GM18505 (cell line): ENCODE measurements at regions not wholly inside any gene's neighbourhood (a gene's known extent, or its start where the extent isn't known, plus 50 kb on each side); places are given as distances from the start of the nearest gene placed in this dataset.
"Not testable (repeated sequence)": the region's sequence is repeated elsewhere in the genome, so short reads cannot be mapped to it uniquely, and the experiment has no call there.

Experiments
- ATAC-seq: cut with Tn5 transposase; IDR thresholded peaks from one replicate; pipeline ENCODE4 v1.9.1; 2021; ENCODE audit not compliant: unreplicated experiment
- POLR2A ChIP-seq: IDR thresholded peaks from 4 replicates; pipeline ENCODE4 v1.6.1; 2011; ENCODE audit warnings: borderline replicate concordance; ENCODE audit not compliant: insufficient read depth, insufficient read length; ENCODE audit errors: extremely low read depth

DNA sequence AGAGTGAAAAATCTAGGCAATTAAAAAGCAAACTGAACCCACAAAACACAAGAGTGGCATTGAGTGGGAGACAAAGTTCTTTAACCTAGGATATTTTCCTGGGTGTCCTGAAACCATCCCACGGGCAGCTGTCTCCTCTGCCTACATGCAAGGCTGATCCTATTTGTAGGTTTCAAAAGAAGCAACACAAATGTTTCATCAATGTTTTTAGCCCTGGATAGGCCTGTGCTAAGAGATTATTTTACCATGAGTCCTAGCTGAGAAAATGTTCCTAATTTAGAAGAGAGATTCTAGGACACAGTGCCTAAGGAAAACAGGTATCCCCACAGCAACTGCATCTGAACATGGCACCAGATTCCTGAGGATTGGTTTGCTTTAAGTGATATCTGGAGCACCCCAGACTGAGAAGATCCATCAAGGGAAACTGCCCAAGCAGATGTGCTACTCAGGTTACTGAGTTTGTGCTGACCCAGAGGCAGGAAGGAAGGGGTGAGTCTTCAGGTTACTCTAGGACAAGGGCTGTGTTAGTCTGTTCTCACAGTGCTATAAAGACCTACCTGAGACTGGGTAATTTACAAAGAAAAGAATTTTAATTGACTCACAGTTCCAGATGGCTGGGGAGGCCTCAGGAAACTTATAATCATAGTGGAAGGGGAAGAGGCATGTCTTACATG lies 111.6 kb upstream of the UST start:
- ATAC-seq: no peak

DNA sequence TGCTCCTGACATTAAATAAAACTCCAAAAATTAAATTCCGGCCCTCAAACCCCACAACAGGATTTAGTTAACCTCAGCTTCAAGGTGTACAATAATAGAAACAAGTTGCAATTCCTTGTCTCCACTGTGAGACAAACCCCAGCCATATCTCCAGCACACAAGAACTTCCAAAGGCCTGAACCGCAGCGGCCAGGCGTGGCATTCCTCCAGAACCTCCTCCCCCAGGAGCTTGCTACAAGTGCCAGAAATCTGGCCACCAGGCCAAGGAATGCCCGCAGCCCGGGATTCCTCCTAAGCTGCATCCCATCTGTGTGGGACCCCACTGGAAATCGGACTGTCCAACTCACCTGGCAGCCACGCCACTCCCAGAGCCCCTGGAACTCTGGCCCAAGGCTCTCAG lies 105.0 kb upstream of the UST start:
- ATAC-seq: not testable (repeated sequence)

More for the DNA sequence above, 111.6 kb upstream of the UST start:
- no peak for TF ChIP-seq POLR2A

DNA sequence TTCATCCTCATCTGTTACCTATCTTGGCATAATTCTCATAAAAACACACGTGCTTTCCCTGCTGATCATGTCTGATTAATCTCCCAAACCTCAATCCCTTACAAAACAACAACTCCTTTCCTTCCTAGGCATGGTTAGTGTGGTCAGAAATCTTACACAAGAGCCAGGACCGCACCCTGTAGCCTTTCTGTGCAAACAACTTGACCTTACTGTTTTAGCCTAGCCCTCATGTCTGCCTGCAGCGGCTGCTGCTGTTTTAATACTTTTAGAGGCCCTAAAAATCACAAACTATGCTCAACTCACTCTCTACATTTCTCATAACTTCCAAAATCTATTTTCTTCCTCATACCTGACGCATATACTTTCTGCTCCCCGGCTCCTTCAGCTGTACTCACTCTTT lies 103.6 kb upstream of the UST start:
- ATAC-seq: not testable (repeated sequence)

DNA sequence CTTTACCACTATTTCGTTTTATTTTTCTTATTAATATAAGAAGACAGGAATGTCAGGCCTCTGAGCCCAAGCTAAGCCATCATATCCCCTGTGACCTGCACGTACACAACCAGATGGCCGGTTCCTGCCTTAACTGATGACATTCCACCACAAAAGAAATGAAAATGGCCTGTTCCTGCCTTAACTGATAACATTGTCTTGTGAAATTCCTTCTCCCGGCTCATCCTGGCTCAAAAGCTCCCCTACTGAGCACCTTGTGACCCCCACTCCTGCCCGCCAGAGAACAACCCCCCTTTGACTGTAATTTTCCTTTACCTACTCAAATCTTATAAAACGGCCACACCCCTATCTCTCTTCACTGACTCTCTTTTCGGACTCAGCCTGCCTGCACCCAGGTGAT lies 101.8 kb upstream of the UST start:
- ATAC-seq: not testable (repeated sequence)

DNA sequence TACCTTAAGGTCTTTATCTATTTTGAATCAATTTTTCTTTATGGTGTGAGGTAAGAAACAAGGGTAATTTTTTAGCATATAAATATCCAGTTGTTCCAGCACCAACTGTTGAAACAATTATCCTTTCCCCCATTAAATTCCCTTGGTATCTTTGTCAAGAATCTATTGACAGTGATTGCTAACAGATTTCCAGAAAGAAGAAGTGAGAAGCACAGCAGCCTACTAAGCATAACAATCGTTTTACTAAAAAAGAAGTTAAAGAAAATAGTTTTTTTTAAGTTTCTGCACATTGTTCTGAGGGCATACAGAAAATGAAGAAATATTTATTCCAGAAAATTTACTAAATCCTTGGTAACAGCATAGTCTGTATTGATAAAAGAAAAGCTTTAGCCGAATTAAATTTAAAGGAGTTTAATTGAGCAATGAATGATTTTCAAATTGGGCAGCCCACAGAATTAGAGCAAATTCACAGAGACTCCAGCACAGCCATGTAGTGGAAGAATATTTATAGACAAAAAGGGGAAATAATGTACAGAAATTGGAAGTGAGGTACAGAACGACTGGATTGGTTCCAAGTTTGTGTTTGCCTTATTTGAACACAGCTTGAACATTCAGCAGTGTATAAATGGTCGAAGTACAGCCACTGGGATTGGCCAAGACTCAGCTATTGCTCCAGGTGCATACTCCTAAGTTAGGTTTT lies 97.9 kb upstream of the UST start:
- TF ChIP-seq POLR2A: no peak
- ATAC-seq: no peak

DNA sequence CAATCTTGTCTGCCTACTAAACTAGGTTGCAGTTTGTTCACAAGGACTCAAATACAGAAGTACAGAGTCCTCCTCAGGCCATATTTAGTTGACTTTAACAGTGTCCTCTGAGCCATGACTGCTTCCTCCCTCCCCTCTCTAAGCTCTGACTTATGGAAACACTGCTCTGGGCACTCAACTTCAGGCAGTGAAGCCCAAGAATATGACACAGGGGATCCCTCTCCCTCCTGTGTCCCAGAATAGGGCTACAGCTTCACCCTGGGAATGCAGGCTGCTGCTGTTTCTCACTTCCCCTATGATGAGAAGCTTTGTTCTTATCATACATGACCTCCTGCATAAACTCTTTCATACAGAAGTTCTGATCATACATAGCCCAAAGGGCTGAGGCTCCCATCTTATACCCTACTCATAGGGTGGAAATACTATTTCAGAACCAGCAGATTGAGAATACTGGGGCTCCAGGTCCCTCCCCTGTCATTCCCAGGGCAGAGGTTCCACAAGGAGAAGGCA lies 97.3 kb upstream of the UST start:
- no peak for TF ChIP-seq POLR2A
- peak; percentile 59 for ATAC-seq

DNA sequence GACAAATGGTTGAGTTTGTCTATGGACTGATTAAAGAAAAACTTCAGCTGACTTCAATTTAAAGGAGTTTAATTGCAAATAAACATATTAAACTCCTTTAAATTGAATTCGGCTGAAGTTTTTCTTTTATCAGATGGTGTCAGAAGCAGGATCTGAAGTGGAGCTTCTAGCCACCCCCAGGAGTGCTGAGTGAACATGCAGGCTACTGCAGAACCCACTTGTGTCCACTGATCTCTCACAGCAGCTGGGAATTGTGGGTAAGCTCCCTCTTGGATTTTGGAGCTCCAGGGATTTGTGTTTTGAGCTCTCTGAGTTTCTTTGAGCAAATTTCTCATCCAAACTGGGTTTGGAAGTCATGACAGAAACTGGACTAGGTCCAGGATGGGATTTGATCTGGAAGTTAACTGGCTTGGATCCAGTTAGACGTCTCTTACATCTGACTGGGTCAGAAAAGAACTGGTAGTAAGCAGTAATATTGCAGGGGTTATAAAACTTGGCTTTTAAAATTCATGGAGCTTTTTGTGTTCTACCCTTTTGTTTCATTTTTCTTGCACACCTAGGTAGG lies 95.8 kb upstream of the UST start:
- TF ChIP-seq POLR2A: no peak
- ATAC-seq: no peak

DNA sequence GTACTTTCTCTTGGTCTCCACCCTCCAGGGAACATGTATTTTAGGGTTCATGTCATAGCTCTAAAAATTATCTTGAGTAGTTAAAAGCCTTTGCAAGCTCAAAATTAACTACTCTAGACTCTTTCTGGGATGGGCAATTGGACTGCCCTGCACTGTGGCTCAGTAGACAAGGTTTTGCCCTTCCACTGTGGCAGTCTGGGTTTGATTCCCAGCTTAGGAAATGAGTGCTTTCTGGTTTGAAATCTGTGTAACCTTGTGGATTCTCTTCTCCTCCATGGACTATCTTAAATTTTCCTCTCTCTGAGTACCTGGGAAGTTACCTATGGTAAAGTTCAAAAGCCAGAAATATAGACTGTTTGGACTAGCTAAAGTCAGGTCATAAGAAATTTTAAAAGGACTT lies 94.6 kb upstream of the UST start:
- ATAC-seq: no peak
- TF ChIP-seq POLR2A: no peak

DNA sequence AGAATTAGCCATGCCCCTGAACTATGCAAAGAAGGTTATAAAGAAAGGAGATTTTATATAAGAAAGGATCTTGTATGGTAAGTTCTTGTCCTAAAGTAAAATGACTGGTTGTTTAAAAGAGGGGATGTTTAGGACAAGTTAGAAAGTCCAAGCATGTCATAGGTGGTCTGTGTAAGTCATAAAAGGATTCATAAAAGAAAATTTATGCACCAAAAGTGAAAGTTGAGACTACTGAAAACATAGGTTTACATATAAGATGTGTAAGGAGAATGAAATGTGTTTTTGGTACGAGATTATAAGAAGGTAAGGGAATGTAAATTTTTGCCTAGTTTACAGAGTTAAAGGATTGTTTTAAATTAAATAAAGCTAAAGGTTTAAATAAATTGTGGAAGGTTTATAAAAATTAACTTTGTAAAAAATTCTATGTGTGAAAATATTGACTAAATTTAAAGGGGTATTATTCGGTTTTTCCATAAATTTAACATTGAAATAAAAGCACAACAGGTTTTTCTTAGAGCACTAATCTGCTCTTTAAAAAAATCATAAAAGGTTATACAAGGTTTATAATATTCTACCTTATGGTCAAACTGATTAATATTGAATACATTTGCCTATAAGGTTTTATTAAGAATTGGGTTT lies 93.6 kb upstream of the UST start:
- ATAC-seq: no peak
- TF ChIP-seq POLR2A: no peak

DNA sequence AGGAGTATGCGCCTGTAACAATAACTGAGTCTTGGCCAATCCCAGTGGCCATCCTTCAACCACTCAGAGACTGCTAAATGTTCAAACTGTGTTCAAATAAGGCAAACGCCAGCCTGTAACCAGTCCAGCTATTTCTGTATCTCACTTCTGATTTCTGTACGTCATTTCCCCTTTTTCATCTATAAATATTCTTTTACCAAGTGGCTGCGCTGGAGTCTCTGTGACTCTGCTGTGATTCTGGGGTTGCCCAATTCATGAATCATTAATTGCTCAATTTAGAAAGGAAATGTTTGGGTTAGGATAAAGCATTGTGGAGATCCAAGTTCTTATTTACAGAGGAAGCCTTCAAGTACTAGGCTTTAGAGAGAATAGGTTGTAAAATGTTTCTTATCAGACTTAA lies 89.8 kb upstream of the UST start:
- no peak for ATAC-seq
- TF ChIP-seq POLR2A: no peak

DNA sequence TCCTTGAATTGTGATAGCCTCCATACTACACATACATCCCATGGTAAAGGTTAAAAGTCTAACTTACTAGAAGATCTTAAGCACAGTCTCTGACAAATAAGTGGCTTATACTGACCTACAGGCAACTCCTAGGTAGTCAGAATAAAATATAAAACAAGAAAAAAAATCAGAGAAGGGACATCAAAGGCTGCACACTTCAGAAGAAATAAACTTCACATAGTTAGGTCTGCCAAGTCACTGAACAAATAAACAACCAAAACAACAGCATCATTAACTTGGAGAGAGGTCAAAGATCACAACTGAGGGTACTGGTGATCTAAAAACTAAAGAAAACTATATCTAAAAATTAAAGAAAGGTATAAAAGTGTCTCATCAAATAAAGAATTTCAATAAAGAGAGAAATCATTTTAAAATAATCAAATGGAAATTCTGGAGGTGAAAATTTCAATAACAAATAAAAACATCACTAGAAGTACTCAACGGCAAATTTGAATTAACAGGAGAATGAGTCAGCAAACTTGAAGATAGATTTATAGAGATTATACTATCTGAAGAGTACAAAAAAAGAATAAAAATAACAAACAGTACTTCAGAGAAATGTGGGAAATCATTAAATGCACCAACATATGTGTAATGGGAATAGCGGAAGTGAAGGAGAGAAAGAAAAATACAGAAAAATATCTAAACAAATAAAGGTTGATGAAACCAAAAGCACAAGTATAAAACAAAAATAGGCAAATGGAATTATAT lies 88.0 kb upstream of the UST start:
- no peak for ATAC-seq

DNA sequence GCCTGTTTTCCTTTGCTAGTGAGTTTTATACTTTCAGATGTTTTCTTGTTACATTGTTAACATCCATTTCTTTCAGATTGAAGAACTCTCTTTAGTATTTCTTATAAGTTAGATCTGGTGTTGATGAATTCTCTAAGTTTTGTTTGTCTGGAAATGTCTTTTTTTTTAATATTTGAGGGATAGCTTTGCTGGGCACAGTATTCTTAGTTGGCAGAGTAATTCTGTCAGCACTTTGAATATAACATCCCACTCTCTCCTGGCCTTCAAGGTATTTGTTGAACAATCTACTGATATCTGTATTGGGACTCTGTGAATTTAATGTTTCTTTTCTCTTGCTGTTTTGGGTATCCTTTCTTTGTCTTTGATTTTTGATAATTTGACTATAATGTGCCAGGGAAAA lies 79.4 kb upstream of the UST start:
- no peak for TF ChIP-seq POLR2A
- no peak for ATAC-seq

More for the DNA sequence above, 88.0 kb upstream of the UST start:
- TF ChIP-seq POLR2A: no peak

DNA sequence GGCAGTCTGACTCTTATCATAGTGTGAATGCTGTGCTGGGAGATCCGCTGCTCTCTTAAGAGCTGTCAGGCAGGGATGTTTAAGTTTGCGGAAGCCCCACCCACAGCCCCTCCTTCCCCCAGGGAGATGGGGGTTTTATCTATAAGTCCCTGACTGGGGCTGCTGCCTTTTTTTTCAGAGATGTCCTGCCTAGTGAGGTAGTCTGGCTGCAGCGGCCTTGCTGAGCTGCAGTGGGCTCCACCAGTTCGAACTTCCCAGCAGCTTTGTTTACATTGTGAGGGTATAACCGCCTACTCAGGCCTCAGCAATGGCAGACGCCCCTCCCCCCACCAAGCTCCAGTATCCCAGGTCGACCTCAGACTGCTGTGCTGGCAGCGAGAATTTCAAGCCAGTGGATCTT lies 75.7 kb upstream of the UST start:
- TF ChIP-seq POLR2A: no peak
- no peak for ATAC-seq
